ENCODE measurements at regions not wholly inside any gene's neighbourhood (a gene's known extent, or its start where the extent isn't known, plus 50 kb on each side); places are given as distances from the start of the nearest gene placed in this dataset.
"Not testable (repeated sequence)": the region's sequence is repeated elsewhere in the genome, so short reads cannot be mapped to it uniquely, and the experiment has no call there.

DNA sequence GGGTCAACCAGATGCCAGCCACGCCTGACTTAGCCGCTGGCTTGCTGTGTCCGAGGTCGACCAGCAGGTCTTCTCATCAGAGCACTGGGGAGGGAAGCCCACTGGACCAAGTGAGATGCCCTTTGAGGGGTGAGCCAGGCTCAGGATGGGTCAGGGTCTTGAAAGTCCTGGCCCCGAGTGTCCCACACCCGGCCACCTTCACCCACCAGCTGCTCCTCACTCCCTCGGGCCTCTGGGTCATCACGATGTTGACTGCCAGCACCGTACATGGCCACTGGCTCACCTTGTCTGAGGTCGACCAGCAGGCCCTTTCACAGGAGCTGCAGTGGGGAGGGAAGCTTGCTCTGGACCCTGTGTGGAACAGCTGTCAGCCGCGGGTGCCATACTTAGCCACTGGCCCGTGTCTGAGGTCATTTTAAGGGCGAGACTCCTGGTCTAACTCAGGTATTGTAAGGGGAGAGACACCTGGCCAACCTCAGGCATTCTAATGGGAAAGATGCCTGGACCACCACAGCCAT is 1361.3 kb downstream of the UQCRFS1 start:
- DNase-seq (ENCODE audit: low read depth in 2 of 2): no peak

DNA sequence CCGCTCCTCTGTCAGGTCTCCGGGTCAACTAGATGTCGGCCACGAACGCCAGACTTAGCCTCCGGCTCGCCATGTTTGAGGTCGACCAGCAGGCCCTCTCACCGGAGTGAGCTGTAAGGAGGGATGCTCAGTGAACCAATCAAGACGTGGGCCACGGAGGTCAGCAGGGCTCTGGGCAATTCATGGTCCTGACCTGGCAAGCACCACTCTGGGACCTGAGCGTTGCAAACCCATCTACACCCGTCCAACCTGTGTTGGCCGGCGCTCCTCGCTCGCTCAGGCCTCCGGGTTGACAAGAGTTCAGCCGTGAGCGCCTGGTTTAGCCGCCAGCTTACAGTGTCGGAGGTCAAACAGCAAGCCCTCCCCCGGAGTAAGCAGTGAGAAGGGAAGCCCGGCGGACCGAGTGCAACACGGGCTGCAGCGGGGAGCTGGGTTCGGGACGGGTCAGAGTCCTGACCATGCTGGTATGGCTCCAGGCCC is 1361.9 kb downstream of the UQCRFS1 start:
- DNase-seq (ENCODE audit: low read depth in 2 of 2): no peak

GRCh38 chr19:27846944-27847343 is 1366.0 kb downstream of the UQCRFS1 start:
- DNase-seq (ENCODE audit: low read depth in 2 of 2): no peak

- DNase-seq (ENCODE audit: low read depth in 2 of 2): no peak
Observed at GRCh38 chr19:27844261-27844660, 1368.7 kb downstream of the UQCRFS1 start.

DNA sequence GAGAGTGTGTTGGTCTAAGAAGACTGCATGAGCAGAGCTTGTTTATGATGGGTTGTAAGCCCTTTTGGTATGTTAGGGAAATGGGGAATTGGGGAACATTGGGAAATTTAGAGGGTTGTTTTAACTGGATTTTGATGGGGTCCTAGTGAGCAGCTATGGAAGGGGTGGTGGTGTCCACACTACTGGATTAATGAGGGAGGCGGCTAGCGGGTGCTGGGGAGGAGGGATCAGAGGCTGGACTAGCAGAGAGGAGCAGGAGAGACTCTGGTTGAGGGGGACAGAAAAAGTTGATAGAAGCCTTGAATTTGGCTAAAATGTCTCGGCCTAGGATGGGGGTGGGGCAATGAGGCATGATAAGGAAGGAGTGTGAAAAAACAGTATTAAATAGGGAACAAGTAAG is 1369.1 kb downstream of the UQCRFS1 start:
- no peak for DNase-seq (ENCODE audit: low read depth in 2 of 2)

DNA sequence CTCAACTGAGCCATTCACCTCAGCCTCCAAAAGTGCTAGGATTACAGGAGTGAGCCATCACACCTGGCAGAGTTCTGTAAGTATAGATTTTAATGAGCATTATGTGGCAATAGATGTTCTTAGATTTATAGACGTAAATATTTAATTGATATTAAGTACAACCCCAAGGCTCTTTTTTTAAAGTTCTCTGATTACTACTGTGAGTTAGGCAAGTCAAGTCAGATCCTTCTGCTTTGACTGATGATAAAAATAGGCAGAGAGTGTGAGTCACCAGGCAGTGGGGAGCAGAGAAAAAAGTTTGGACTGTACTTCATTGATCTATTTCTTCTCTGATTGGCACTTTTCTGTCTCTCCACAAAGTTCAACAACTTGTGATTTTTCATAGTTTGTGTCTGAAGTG is 1379.9 kb downstream of the UQCRFS1 start:
- no peak for DNase-seq (ENCODE audit: low read depth in 2 of 2)

DNA sequence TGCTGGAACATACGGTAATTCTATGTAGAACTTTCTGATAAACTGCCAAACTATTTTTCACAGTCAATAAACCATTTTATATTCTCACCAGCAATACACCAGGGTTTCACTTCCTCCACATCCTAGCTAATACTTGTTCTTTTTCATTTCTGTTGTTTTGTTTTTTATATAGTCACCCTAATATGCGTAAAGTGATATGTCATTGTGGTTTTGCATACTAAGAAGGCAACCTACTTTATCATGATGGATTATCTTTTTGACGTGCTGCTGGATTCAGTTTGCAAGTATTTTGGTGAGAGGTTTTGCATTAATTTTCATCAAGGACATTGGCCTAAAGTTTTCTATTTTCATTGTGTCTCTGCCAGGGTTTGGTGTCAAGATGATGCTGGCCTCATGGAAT is 1384.1 kb downstream of the UQCRFS1 start:
- DNase-seq (ENCODE audit: low read depth in 2 of 2): no peak

DNA sequence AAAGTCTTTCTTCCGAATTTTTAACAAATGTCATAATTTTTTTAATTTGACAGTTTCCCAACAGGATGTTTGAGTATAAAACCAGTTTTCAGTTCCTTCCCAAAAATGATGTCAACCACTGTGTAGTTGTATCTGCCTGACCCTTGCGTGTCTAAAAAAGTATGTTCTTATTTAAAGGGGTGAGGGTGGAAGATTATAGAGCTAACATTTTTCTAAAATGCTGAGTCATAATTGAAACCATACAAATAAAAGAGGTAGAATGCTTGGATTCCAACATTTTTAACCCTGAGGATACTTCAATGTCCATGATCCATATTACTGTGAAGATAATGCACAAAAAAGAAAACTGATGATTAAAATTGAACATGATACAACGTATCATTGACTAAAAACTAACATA is 1388.8 kb downstream of the UQCRFS1 start:
- no peak for DNase-seq (ENCODE audit: low read depth in 2 of 2)

DNA sequence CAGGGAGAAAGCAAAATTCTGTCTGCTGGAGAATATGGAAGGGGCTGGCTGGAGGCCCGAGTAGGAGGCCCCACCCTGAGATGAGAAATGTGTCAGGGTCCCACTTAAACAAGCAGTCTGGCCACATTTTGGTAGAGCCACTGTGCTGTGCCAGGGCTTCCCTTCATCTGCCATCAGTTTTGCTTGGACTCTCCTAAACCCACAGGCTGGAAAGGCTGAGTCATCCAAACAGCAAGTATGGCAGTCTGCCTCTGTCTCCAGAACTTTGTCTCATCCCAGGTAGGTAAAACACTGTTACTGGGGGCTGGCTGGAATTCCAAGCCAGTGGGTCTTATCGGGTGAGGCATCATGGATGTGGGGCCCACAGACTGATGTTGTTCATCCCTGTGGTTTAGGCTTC is 1390.6 kb downstream of the UQCRFS1 start:
- DNase-seq (ENCODE audit: low read depth in 2 of 2): no peak

DNA sequence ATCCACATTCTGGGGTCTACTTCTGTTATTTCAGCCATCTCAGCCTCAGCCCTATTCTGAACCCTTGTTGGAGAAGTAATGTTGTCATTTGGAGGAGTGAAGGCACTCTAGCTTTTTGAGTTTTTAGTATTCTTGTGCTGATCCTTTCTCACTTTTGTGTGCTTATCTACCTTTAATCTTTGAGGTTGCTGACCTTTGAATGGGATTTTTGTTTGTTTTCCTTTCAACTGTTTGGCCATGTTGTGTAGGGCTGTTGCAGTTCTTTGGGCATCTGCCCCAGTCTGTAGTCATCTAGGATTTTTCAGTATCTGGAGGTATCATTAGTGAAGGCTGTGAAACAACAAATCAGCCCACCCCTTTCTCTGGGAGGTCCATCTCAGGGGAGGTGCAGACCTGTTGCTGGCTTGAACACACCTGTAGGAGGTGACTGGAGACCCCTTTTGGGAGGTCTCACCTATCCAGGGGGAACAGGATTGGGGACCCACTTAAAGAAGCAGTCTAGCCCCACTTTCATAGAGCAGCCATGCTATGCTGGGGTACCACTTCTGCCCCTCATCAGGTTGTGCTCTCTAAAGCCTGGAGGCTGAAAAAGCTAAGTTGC is 1391.4 kb downstream of the UQCRFS1 start:
- no peak for DNase-seq (ENCODE audit: low read depth in 2 of 2)

DNA sequence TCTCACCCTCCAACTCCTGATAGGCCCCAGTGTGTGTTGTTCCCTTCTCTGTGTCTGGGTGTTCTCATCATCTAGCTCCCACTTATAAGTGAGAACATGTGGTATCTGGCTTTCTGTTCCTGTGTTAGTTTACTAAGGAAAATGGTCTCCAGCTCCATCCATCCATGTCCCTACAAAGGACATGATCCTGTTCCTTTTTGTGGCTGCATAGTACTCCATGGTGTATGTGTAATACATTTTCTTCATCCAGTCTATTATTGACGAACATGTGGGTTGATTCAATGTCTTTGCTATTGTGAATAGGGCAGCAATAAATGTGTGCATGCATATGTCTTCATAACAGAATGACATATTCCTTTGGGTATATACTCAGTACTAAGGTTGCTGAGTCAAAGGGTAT is 1397.0 kb downstream of the UQCRFS1 start:
- no peak for DNase-seq (ENCODE audit: low read depth in 2 of 2)

DNA sequence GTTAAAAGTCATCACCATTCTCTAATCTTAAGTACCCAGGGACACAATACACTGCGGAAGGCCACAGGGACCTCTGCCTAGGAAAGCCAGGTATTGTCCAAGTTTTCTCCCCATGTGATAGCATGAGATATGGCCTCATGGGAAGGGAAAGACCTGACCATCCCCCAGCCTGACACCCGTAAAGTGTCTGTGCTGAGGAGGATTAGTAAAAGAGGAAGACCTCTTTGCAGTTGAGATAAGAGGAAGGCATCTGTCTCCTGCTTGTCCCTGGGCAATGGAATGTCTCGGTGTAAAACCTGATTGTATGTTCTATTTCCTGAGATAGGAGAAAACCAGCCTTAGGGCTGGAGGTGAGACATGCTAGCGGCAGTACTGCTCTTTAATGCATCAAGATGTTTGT is 1398.1 kb downstream of the UQCRFS1 start:
- not testable (repeated sequence) for DNase-seq (ENCODE audit: low read depth in 2 of 2)

- not testable (repeated sequence) for DNase-seq (ENCODE audit: low read depth in 2 of 2)
Observed at GRCh38 chr19:27814274-27814673, 1398.7 kb downstream of the UQCRFS1 start.

DNA sequence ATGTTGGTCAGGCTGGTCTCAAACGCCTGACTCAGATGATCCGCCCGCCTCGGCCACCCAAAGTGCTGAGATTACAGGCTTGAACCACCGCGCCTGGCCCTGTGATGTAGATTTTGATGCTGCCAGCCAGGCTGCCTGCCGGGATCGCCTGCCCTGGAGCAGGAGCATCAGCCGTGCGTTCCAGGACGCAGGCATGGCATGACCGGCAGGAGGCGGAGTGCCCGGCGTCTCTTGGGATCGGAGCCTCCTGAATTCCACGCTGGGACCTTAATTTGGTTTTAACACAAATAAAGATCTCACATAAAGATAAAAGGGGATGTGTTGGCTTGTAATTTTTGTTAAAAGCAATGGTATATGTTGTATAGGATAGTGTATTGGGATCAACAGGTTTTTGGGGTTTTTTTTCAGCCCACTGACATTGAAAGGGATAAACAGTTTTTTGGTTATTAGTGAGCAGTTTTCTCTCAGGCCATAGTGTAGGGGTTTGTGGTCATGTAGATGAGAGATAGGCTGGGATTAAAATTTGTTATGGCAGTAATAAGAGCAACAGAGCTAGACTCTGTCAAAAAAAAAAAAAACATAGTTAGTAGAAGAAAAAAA is 1406.4 kb downstream of the UQCRFS1 start:
- DNase-seq (ENCODE audit: low read depth in 2 of 2): no peak

DNA sequence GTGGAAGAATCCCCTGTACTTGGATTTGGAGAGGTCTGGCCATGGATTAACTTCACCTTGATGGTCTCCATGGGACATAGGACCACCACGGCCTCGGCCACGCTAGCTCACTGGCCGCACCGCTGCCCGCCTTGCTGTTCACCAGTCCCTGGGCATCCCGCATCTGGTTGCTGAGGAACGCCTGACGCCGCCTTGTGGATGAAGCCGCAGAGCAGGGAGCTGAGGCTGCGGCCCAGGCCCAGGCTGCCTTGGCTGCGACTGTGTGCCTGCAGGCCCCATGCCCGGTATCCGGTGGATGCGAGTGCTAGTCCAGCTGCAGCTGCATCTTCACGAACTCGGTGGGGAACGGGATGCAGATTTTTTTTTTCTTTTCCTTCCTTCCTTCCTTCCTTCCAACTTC is 1407.1 kb downstream of the UQCRFS1 start:
- DNase-seq (ENCODE audit: low read depth in 2 of 2): no peak

DNA sequence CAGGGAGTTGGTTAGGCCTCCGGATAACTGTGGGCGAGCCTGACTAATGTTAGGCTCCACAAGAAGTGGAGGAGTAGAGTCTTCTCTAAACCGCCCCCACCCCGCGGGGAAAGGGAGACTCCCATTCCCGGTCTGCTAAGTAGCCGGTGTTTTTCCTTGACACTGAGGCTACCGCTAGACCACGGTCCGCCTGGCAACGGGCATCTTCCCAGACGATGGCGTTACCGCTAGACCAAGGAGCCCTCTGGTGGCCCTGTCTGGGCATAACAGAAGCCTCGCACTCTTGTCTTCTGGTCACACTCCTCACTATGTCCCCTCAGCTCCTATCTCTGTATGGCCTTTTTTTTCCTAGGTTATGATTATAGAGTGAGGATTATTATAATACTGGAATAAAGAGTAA is 1410.7 kb downstream of the UQCRFS1 start:
- not testable (repeated sequence) for DNase-seq (ENCODE audit: low read depth in 2 of 2)

DNA sequence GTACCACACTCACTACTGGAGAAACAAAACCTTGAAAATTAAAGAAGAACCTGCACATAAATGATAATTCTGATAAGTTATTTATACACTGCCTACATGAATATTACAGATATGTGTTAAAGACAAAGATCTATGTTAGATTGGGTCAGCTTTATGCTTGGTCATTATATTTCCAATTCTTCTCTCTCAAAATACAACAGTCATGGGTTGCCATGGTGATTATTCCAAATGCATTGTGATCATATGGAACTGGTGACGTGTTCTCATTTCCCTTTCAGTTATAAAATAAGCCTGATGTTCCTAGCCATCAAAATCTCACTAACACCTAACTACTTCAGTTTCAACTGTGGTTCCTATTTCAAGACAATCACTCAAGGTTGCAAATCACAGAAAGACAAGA is 1416.4 kb downstream of the UQCRFS1 start:
- no peak for DNase-seq (ENCODE audit: low read depth in 2 of 2)

DNA sequence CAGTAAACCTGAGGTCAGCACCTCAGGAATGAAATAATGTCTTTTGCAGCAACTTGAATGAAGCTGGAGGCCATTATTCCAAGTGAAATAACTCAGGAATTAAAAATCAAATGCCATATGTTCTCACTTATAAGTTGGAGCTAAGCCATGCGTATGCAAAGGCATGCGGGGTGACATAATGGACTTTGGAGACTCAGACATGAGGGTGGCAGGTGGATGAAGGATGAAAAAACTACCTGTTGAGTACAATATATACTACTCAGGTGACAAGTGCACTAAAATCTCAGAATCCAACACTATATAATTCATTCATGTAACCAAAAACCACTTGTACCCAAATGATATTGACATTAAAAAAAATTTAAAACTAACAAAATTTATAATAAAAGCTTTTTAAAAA is 1416.9 kb downstream of the UQCRFS1 start:
- DNase-seq (ENCODE audit: low read depth in 2 of 2): no peak

DNA sequence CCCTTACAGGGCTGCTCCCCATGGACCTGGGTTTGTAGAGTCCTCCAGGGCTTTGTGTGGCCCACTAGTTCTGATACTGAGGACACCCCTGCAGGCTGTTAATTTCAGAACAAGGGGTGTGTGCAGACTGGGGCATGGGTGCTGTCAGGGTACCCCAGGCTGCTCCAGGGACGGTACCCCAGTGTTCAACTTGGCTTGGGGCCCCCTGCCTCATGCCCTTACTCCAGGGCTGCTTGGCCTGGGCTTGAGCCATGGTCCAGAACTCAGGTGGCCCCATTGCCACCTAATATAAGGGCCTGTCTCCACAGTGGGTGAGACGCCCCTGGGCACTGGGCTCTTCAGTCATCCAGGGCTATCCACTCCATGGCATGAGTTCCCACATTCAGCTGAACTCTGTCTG is 1417.6 kb downstream of the UQCRFS1 start:
- DNase-seq (ENCODE audit: low read depth in 2 of 2): no peak

- DNase-seq (ENCODE audit: low read depth in 2 of 2): no peak
Observed at GRCh38 chr19:27794494-27795042, 1418.4 kb downstream of the UQCRFS1 start.

GRCh38 chr19:27793644-27794493 is 1419.1 kb downstream of the UQCRFS1 start:
- DNase-seq (ENCODE audit: low read depth in 2 of 2): peak; percentile 72 to 83

DNA sequence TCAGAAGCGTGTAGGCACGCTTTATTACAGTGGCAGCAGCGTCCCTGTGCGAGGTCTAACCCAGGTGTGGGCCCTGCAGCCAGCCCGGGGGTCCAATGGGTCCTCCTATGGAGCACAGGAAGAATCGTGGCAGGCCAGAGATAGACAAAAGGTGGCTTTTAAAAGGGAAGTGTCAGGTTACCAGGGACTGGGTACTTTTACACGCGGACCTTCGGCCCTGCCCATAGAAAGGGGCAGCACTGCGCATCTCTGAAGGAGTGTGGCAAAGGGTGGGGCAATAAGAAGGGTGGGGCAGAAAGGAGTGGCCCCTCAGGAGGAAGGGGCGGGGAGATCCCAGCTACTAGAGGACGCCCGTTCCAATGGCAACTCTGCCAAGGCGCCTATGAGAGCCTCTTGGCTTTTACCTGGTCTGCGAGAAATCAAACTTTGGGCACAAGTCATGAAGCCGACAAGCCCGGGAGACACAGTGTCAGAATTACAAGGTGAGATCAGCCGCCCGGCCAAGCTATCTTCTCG is 1419.8 kb downstream of the UQCRFS1 start:
- DNase-seq (ENCODE audit: low read depth in 2 of 2): peak in 1 of 2 donors; percentile 39
